ENCODE measurements at regions not wholly inside any gene's neighbourhood (a gene's known extent, or its start where the extent isn't known, plus 50 kb on each side); places are given as distances from the start of the nearest gene placed in this dataset.
A peak's percentile ranks its signal among the peaks of the same experiment; 100 is the strongest.

DNA sequence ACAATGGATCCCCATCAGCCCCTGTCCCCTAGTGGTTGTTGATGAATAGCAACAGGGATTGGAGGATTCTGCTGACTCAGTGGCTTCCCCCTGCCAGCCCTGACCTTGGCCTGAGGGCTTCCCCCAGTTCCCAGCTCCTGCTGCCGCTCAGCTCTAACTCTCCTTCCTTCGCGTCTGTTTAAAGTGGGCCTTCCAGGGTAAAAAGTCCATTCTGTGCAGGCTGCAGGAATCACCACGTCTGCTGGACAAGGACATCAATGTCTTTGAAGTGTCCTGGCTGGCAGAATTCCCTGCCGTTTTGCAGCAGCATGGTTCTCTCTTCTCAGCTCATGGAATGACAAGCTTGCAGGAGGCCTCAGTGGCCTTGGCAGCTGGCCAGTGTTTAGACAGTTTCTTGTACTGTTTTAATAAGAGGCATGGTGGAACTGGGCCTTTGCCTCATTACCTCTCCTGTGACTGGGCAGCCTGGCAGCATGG, 152.5 kb upstream of the STX18 start:
- Histone ChIP-seq H3K36me3 (no peaks in the 10 kb centered on the region), H3K27me3 (no peaks in the 10 kb centered on the region), H3K4me3 (ENCODE audit: low read depth, low read length) (no peak overlapping the region), H3K9me3 (no peaks in the 10 kb centered on the region), H3K4me1 (peaks cover 6% of the 10 kb centered on the region)
- DNase-seq: peak; percentile 55
- TF ChIP-seq, protein P1, sequence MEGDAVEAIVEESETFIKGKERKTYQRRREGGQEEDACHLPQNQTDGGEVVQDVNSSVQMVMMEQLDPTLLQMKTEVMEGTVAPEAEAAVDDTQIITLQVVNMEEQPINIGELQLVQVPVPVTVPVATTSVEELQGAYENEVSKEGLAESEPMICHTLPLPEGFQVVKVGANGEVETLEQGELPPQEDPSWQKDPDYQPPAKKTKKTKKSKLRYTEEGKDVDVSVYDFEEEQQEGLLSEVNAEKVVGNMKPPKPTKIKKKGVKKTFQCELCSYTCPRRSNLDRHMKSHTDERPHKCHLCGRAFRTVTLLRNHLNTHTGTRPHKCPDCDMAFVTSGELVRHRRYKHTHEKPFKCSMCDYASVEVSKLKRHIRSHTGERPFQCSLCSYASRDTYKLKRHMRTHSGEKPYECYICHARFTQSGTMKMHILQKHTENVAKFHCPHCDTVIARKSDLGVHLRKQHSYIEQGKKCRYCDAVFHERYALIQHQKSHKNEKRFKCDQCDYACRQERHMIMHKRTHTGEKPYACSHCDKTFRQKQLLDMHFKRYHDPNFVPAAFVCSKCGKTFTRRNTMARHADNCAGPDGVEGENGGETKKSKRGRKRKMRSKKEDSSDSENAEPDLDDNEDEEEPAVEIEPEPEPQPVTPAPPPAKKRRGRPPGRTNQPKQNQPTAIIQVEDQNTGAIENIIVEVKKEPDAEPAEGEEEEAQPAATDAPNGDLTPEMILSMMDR (IDR thresholded peaks at IDR 0.05; ENCODE audit: low read depth, low read length): peak; percentile 56

DNA sequence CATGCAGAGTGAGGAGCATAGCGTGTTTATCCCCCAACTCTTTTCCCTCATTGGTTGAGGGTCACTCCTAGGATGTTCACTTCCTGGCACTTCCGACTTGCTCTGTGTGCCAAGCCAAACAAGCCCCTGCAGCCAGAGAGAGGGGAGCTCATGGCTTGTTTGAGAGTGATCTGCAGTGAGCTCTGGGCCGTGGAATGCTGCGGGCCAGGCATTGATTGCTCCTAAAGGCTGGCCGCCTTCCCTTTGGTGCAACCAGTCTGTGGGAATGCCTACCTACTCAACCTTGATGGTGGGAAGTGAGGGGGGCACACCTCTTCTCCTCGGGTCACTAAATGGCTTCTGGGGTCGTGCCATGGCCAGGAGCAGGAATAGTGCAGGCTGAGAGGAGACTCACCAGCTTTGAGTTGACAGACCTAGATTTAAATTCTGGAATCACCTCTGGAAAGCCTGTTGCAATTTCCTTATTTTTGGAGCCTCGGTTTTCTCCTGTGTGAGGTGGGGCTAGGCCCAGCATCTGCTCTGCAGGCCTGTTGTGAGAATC, 152.0 kb upstream of the STX18 start:
- TF ChIP-seq, protein P1 (IDR thresholded peaks at IDR 0.05; ENCODE audit: low read depth, low read length): no peak
- Histone ChIP-seq H3K36me3 (no peaks in the 10 kb centered on the region), H3K27me3 (no peaks in the 10 kb centered on the region), H3K4me1 (peaks cover 6% of the 10 kb centered on the region), H3K4me3 (ENCODE audit: low read depth, low read length) (no peak overlapping the region), H3K9me3 (no peaks in the 10 kb centered on the region)
- DNase-seq: no peak

DNA sequence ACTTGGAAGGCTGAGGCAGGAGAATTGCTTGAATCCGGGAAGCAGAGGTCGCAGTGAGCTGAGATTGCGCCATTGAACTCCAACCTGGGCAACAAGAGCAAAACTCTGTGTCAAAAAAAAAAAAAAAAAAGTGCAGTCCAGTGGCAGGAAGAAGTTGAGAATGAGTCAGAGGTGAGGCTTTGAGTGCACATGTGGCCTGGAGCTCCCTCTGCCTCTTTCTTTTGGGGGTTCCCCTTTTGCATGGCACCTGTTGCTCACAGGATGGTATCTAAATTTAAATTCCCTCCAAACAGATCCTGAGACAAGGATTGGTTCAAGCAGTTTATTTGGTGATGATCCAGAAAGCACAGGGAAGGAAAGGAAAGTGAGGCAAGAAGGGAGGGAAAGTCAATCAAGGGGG, 151.4 kb upstream of the STX18 start:
- Histone ChIP-seq H3K27me3 (no peaks in the 10 kb centered on the region), H3K9me3 (no peaks in the 10 kb centered on the region), H3K4me3 (ENCODE audit: low read depth, low read length) (no peak overlapping the region), H3K36me3 (no peaks in the 10 kb centered on the region), H3K4me1 (peaks cover 6% of the 10 kb centered on the region)
- DNase-seq: no peak
- TF ChIP-seq, protein P1 (IDR thresholded peaks at IDR 0.05; ENCODE audit: low read depth, low read length): no peak

DNA sequence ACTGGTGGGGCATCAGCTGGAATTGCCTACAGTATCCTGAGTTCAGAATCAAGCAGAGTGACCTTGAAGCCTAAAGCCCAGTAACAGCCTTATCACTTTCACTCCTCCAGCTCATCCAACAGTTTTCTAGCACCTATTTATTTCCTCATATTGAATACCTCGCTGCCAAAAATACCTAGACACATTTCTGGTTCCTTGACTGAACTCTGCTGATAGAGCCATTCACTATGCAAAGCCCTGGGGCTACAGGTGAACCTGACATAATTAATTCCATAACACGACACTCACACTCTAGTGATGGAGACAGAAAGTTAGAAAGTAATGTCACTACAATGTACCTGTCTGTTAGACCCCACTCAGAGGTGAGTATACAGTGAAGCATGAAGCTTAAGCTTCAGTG, 149.0 kb upstream of the STX18 start:
- Histone ChIP-seq H3K9me3 (no peaks in the 10 kb centered on the region), H3K27me3 (no peaks in the 10 kb centered on the region), H3K36me3 (no peaks in the 10 kb centered on the region), H3K4me3 (ENCODE audit: low read depth, low read length) (no peak overlapping the region), H3K4me1 (peaks cover 6% of the 10 kb centered on the region)
- TF ChIP-seq, protein P1 (IDR thresholded peaks at IDR 0.05; ENCODE audit: low read depth, low read length): no peak
- DNase-seq: no peak

DNA sequence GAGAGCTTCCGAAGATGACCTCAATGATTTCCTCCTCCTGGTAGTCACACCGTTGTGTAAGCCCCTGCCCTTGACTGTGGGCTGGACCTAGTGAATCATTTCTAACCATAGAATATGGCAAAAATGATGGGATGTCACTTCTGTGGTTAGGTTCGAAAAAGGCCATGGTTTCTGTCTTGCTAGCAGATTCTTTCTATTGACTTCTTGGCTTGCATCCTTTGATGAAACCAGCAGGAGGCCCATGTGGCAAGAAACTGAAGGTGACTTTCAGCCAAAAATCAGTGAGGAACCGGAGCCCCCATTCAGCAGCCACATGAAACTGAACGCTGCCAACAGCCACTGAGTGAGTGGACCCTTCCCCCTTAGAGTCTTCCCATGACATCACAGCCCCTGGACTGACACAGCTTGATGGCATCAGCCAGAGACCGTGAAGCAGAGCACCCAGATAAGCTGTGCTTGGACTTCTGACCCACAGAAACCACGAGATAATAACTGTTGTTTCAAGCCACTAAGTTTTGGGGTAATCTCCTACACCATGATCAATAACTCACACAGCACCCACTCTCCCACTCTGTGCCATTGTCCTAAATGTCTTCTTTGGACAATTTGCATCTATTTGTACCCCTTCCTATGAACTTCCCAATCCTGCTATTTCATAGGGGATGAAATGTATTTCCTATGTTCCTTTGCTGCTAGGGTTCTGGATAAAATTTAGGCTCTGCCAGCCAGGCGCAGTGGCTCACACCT, 148.0 kb upstream of the STX18 start:
- no peaks in the 10 kb centered on the region for H3K27me3 ChIP-seq
- H3K9me3 ChIP-seq: no peaks in the 10 kb centered on the region
- H3K4me1 ChIP-seq: peaks cover 6% of the 10 kb centered on the region
- no peak for DNase-seq
- H3K4me3 ChIP-seq (ENCODE audit: low read depth, low read length): no peak overlapping the region
- TF ChIP-seq, protein P1 (IDR thresholded peaks at IDR 0.05; ENCODE audit: low read depth, low read length): no peak
- H3K36me3 ChIP-seq: no peaks in the 10 kb centered on the region
